Right lung (tissue), 2 donors: ENCODE measurements at regions not wholly inside any gene's neighbourhood (a gene's known extent, or its start where the extent isn't known, plus 50 kb on each side); places are given as distances from the start of the nearest gene placed in this dataset.

Experiments used
- DNase-seq, 2 donors: peaks; one replicate each; pipeline ENCODE4 v3.0.0-alpha.2; 2013

- no peak for DNase-seq
Observed at GRCh38 chr2:129741623-129742022, 237.8 kb upstream of the RAB6C start.

- DNase-seq: no peak
Observed at GRCh38 chr2:129742415-129743180, 236.9 kb upstream of the RAB6C start.

- DNase-seq: no peak
Observed at GRCh38 chr2:129744141-129744540, 235.3 kb upstream of the RAB6C start.

- DNase-seq: no peak
Observed at GRCh38 chr2:129744649-129745048, 234.8 kb upstream of the RAB6C start.

- no peak for DNase-seq
Observed at GRCh38 chr2:129747500-129748125, 231.9 kb upstream of the RAB6C start.

GRCh38 chr2:129748250-129748649 is 231.2 kb upstream of the RAB6C start:
- DNase-seq: no peak

- no peak for DNase-seq
Observed at GRCh38 chr2:129748653-129749052, 230.8 kb upstream of the RAB6C start.

GRCh38 chr2:129751409-129751808 is 228.1 kb upstream of the RAB6C start:
- DNase-seq: no peak

- DNase-seq: no peak
Observed at GRCh38 chr2:129752176-129752575, 227.3 kb upstream of the RAB6C start.

- DNase-seq: no peak
Observed at GRCh38 chr2:129752686-129753085, 226.8 kb upstream of the RAB6C start.

- no peak for DNase-seq
Observed at GRCh38 chr2:129753261-129753660, 226.2 kb upstream of the RAB6C start.

GRCh38 chr2:129754421-129754820 is 225.0 kb upstream of the RAB6C start:
- DNase-seq: no peak

GRCh38 chr2:129754831-129755230 is 224.6 kb upstream of the RAB6C start:
- DNase-seq: no peak

- DNase-seq: no peak
Observed at GRCh38 chr2:129755786-129756185, 223.7 kb upstream of the RAB6C start.

- no peak for DNase-seq
Observed at GRCh38 chr2:129756276-129756675, 223.2 kb upstream of the RAB6C start.

- DNase-seq: no peak
Observed at GRCh38 chr2:129757366-129757914, 222.0 kb upstream of the RAB6C start.

GRCh38 chr2:129757915-129758783 is 221.3 kb upstream of the RAB6C start:
- no peak for DNase-seq

GRCh38 chr2:129758784-129759471 is 220.5 kb upstream of the RAB6C start:
- DNase-seq: no peak

GRCh38 chr2:129759472-129760010 is 219.9 kb upstream of the RAB6C start:
- DNase-seq: no peak

- DNase-seq: no peak
Observed at GRCh38 chr2:129760669-129761068, 218.8 kb upstream of the RAB6C start.

GRCh38 chr2:129761569-129762021 is 217.9 kb upstream of the RAB6C start:
- no peak for DNase-seq
